ENCODE measurements at regions not wholly inside any gene's neighbourhood (a gene's known extent, or its start where the extent isn't known, plus 50 kb on each side); places are given as distances from the start of the nearest gene placed in this dataset.

GRCh38 chr3:87461443-87461842 is 185.1 kb upstream of the POU1F1 start:
- Histone ChIP-seq H3K27ac (ENCODE audit: insufficient read length, low read depth, low read length) (no peak overlapping the region), H4K20me1 (ENCODE audit: control insufficient read depth, insufficient read depth, insufficient read length) (no peaks in the 10 kb centered on the region), H4K8ac (replicated peaks; ENCODE audit: insufficient read length, low read depth, low read length) (no peak overlapping the region), H2BK5ac (ENCODE audit: insufficient read length, low read length) (no peak overlapping the region), H4K5ac (ENCODE audit: insufficient read length, low read depth, low read length) (no peak overlapping the region), H3K79me2 (ENCODE audit: insufficient read depth, low read length) (no peaks in the 10 kb centered on the region), H3K4ac (ENCODE audit: low read depth, low read length) (no peak overlapping the region), H3K79me1 (ENCODE audit: insufficient read depth, low read depth, low read length, poor library complexity, severe bottlenecking) (no peaks in the 10 kb centered on the region), H3K56ac (ENCODE audit: insufficient read length, low read depth, low read length) (no peak overlapping the region), H3K4me2 (ENCODE audit: insufficient read depth, insufficient read length, low read length) (no peak overlapping the region), H3K9me3 (ENCODE audit: control insufficient read depth, low read depth, low read length) (no peaks in the 10 kb centered on the region), H3K14ac (ENCODE audit: insufficient read depth, low read length) (no peak overlapping the region), H2AK5ac (ENCODE audit: insufficient read length, low read length) (no peak overlapping the region), H3K18ac (ENCODE audit: insufficient read length, low read depth, low read length) (no peak overlapping the region), H2BK15ac (ENCODE audit: low read depth, low read length) (no peak overlapping the region), H3K9ac (ENCODE audit: extremely low read depth, insufficient read length, low read length) (no peak overlapping the region), H3K23ac (ENCODE audit: insufficient read length, low read depth, low read length) (no peak overlapping the region), H3K23me2 (ENCODE audit: insufficient read length, low read depth, low read length, poor library complexity, severe bottlenecking) (no peaks in the 10 kb centered on the region), H2BK12ac (ENCODE audit: insufficient read length, low read depth, low read length) (no peak overlapping the region), H3K27me3 (ENCODE audit: insufficient read depth, low read length) (no peaks in the 10 kb centered on the region), H2BK120ac (ENCODE audit: low read depth, low read length, poor library complexity, severe bottlenecking) (no peak overlapping the region), H2BK20ac (ENCODE audit: low read depth, low read length, poor library complexity, severe bottlenecking) (no peak overlapping the region), H4K91ac (ENCODE audit: insufficient read length, low read depth, low read length) (no peak overlapping the region), H3T11ph (ENCODE audit: low read length) (no peak overlapping the region), H3K4me1 (ENCODE audit: insufficient read depth, low read length) (no peaks in the 10 kb centered on the region), H2AFZ (ENCODE audit: low read length) (no peak overlapping the region)
- H3K36me3 Mint-ChIP-seq (ENCODE audit: insufficient read depth in 1 of 3, low read depth in 3 of 3) = peaks cover 0 to 5% (median 4%) of the 10 kb centered on the region in 3 experiments; a peak in 2 of 7 replicates
- H3K4me3 Mint-ChIP-seq = no peak overlapping the region
- no peaks in the 10 kb centered on the region for H3K27me3 Mint-ChIP-seq (ENCODE audit: low read depth)
- DNase-seq = no peak
- WGBS (ENCODE audit: extremely low coverage, insufficient read length, low lambda C conversion rate) = no CpG with 5 or more reads among the region's 2 CpGs
- TF ChIP-seq CTCF (conservative IDR thresholded peaks at IDR 0.05) = no peak
- no peak overlapping the region; a peak in 1 of 7 replicates for H3K27ac Mint-ChIP-seq
- H3K9me3 Mint-ChIP-seq = peaks cover 11% of the 10 kb centered on the region in 2 experiments; a peak in 4 of 5 replicates
- H3K4me1 Mint-ChIP-seq = peaks cover 6% of the 10 kb centered on the region in 2 experiments

Measured in H9 (cell line).